ENCODE measurements at regions not wholly inside any gene's neighbourhood (a gene's known extent, or its start where the extent isn't known, plus 50 kb on each side); places are given as distances from the start of the nearest gene placed in this dataset.

- TF ChIP-seq MXI1 (conservative IDR thresholded peaks at IDR 0.05; ENCODE audit: poor library complexity, severe bottlenecking) (no peak), TAF1 (IDR thresholded peaks at IDR 0.05; ENCODE audit: low read depth) (no peak), RAD21 (conservative IDR thresholded peaks at IDR 0.05) (no peak)
- no peak overlapping the region for H3K9ac ChIP-seq (ENCODE audit: low read length)
- no peak overlapping the region for H3K27ac ChIP-seq (ENCODE audit: low read length)
- no peaks in the 10 kb centered on the region for H3K27me3 ChIP-seq (ENCODE audit: insufficient read depth, low read depth, low read length)
- H3K36me3 ChIP-seq (ENCODE audit: insufficient read depth, low read length) = no peaks in the 10 kb centered on the region
- no peaks in the 10 kb centered on the region for H3K9me3 ChIP-seq (ENCODE audit: low read length)
- no peaks in the 10 kb centered on the region for H4K20me1 ChIP-seq (ENCODE audit: insufficient read depth)
- no peak overlapping the region for H3K4me2 ChIP-seq (ENCODE audit: low read length)
- H3K9me2 ChIP-seq (ENCODE audit: insufficient read depth, low read length) = no peaks in the 10 kb centered on the region
- no peaks in the 10 kb centered on the region for H3K79me2 ChIP-seq (replicated peaks; ENCODE audit: insufficient read depth, low read length)
- no peak overlapping the region for H3K4me3 ChIP-seq (ENCODE audit: low read length)
- no peaks in the 10 kb centered on the region for H3F3A ChIP-seq (ENCODE audit: insufficient read depth, low read length, poor library complexity, severe bottlenecking)
- no peak overlapping the region for H2AFZ ChIP-seq (ENCODE audit: low read depth, low read length)
Observed at GRCh38 chr6:142014515-142014914, 118.2 kb upstream of the GJE1 start.

- Histone ChIP-seq H3K27ac (ENCODE audit: low read length) (no peak overlapping the region), H3F3A (ENCODE audit: insufficient read depth, low read length, poor library complexity, severe bottlenecking) (no peaks in the 10 kb centered on the region), H3K4me3 (ENCODE audit: low read length) (no peak overlapping the region), H3K9me3 (ENCODE audit: low read length) (no peaks in the 10 kb centered on the region), H3K9me2 (ENCODE audit: insufficient read depth, low read length) (no peaks in the 10 kb centered on the region), H3K79me2 (replicated peaks; ENCODE audit: insufficient read depth, low read length) (no peaks in the 10 kb centered on the region), H3K27me3 (ENCODE audit: insufficient read depth, low read depth, low read length) (no peaks in the 10 kb centered on the region), H3K4me2 (ENCODE audit: low read length) (no peak overlapping the region), H3K36me3 (ENCODE audit: insufficient read depth, low read length) (no peaks in the 10 kb centered on the region), H3K9ac (ENCODE audit: low read length) (no peak overlapping the region), H2AFZ (ENCODE audit: low read depth, low read length) (no peak overlapping the region), H4K20me1 (ENCODE audit: insufficient read depth) (no peaks in the 10 kb centered on the region)
- no peak for TF ChIP-seq RAD21 (conservative IDR thresholded peaks at IDR 0.05)
- no peak for TF ChIP-seq POLR2AphosphoS5 (IDR thresholded peaks at IDR 0.05)
- TF ChIP-seq EZH2 (IDR thresholded peaks at IDR 0.05; ENCODE audit: borderline replicate concordance, insufficient read depth, low read length, poor library complexity, severe bottlenecking) = no peak
- no peak for TF ChIP-seq MXI1 (conservative IDR thresholded peaks at IDR 0.05; ENCODE audit: poor library complexity, severe bottlenecking)
- TF ChIP-seq TAF1 (IDR thresholded peaks at IDR 0.05; ENCODE audit: low read depth) = no peak
- TF ChIP-seq REST (IDR thresholded peaks at IDR 0.05; ENCODE audit: borderline replicate concordance) = no peak
- TF ChIP-seq SMC3 (conservative IDR thresholded peaks at IDR 0.05; ENCODE audit: poor library complexity) = no peak
- TF ChIP-seq EP300 (conservative IDR thresholded peaks at IDR 0.05; ENCODE audit: poor library complexity, severe bottlenecking) = no peak
- TF ChIP-seq CTCF (IDR thresholded peaks at IDR 0.05; ENCODE audit: poor library complexity, severe bottlenecking) = no peak
Observed at GRCh38 chr6:142013875-142014495, 118.7 kb upstream of the GJE1 start.

Measured in neural cell (in vitro differentiated cells).